ENCODE measurements at regions not wholly inside any gene's neighbourhood (a gene's known extent, or its start where the extent isn't known, plus 50 kb on each side); places are given as distances from the start of the nearest gene placed in this dataset.

- no peak overlapping the region for H2BK12ac ChIP-seq (ENCODE audit: low read depth, low read length)
- FAIRE-seq (no peak), DNase-seq (ENCODE audit: low read depth in 1 of 2, low spot score in 2 of 2) (no peak)
- H3K4me2 ChIP-seq (ENCODE audit: insufficient read depth in 1 of 2, low read depth in 2 of 2, low read length in 2 of 2), result no peak overlapping the region
- no peaks in the 10 kb centered on the region for H3K36me3 ChIP-seq (ENCODE audit: control insufficient read depth in 2 of 4, insufficient read depth in 4 of 4, low read length in 3 of 4)
- no peak overlapping the region for H3K9ac ChIP-seq (replicated peaks in 1 of 4; ENCODE audit: extremely low read depth in 1 of 4, low read depth in 3 of 4, low read length in 3 of 4)
- H4K20me1 ChIP-seq (replicated peaks in 1 of 2; ENCODE audit: control insufficient read depth in 1 of 2, insufficient read depth in 2 of 2, low read length in 2 of 2), result no peaks in the 10 kb centered on the region
- ChIA-PET POLR2A (ENCODE audit: partially characterized antibody) (no interaction called here), CTCF (ENCODE audit: partially characterized antibody) (interaction anchor here (0.6 kb wide), 1 partner anchor 440 kb away, joined by 3 read pairs; no protein-coding TSS in a partner anchor)
- no peak overlapping the region for H2BK120ac ChIP-seq (replicated peaks; ENCODE audit: low read depth, low read length)
- TF ChIP-seq KDM1A (IDR thresholded peaks at IDR 0.05; ENCODE audit: borderline replicate concordance, low read length) (no peak), ATF3 (IDR thresholded peaks at IDR 0.05; ENCODE audit: insufficient read depth, low read depth, low read length) (no peak), CREB1 (IDR thresholded peaks at IDR 0.05) (no peak), MAFK (IDR thresholded peaks at IDR 0.05; ENCODE audit: low read depth, low read length) (no peak), TAF7 (optimal IDR thresholded peaks at IDR 0.05; ENCODE audit: borderline replicate concordance, low read depth, low read length) (no peak), CEBPB (IDR thresholded peaks at IDR 0.05; ENCODE audit: low read depth, low read length) (no peak), POU5F1 (IDR thresholded peaks at IDR 0.05; ENCODE audit: low read depth, low read length) (no peak), ZNF274 (IDR thresholded peaks at IDR 0.05; ENCODE audit: borderline replicate concordance, extremely low read depth, low read length) (no peak)
- no peak overlapping the region for H2BK15ac ChIP-seq (ENCODE audit: low read length)
- H4K91ac ChIP-seq (replicated peaks; ENCODE audit: insufficient read length, low read length), result no peak overlapping the region
- no peaks in the 10 kb centered on the region for H3K23me2 ChIP-seq (ENCODE audit: low read depth, low read length)
- H3K4me1 ChIP-seq (replicated peaks in 1 of 4; ENCODE audit: control insufficient read depth in 3 of 4, insufficient read depth in 4 of 4, low read length in 3 of 4), result no peaks in the 10 kb centered on the region
- H2BK5ac ChIP-seq (ENCODE audit: low read depth, low read length), result no peak overlapping the region
- H4K8ac ChIP-seq (ENCODE audit: extremely low read depth, insufficient read depth, low read length), result no peak overlapping the region
- no peak overlapping the region for H2BK20ac ChIP-seq (ENCODE audit: low read length)
- H3K56ac ChIP-seq (replicated peaks; ENCODE audit: insufficient read length, low read depth, low read length), result no peak overlapping the region
- H3K18ac ChIP-seq (ENCODE audit: extremely low read depth, low read length), result no peak overlapping the region
- WGBS, 2 experiments (ENCODE audit: extremely low coverage in 1 of 2, insufficient coverage in 1 of 2, insufficient read length in 1 of 2, insufficient replicate concordance in 2 of 2, low coverage in 1 of 2, low lambda C conversion rate in 2 of 2, missing lambda C conversion rate in 1 of 2), result 92% methylated on average over 3 of the region's 3 CpGs; no CpG with 5 or more reads in 1 of the 2 experiments
- H3K9me3 ChIP-seq (ENCODE audit: insufficient read depth in 2 of 2, low read depth in 1 of 2, low read length in 1 of 2), result no peaks in the 10 kb centered on the region
- no peak overlapping the region for H2AFZ ChIP-seq (ENCODE audit: low read length)
- no peaks in the 10 kb centered on the region for H3K79me1 ChIP-seq (ENCODE audit: low read depth, low read length)
- no peaks in the 10 kb centered on the region for H3K79me2 ChIP-seq (ENCODE audit: control insufficient read depth in 1 of 2, insufficient read depth in 2 of 2, low read length in 2 of 2)
- H2AK5ac ChIP-seq (ENCODE audit: low read depth, low read length), result no peak overlapping the region
- H3K4me3 ChIP-seq (ENCODE audit: extremely low read depth in 1 of 4, insufficient read depth in 2 of 4, low read depth in 3 of 4, low read length in 4 of 4), result no peak overlapping the region
- H3K14ac ChIP-seq (ENCODE audit: insufficient read length), result no peak overlapping the region
- H3K27ac ChIP-seq (ENCODE audit: low read depth, low read length), result no peak overlapping the region
- H3K4ac ChIP-seq (replicated peaks; ENCODE audit: insufficient read length, low read depth, low read length), result no peak overlapping the region
- H3K27me3 ChIP-seq (replicated peaks in 1 of 4; ENCODE audit: control insufficient read depth in 3 of 4, extremely low read depth in 1 of 4, insufficient read depth in 3 of 4, low read length in 3 of 4), result no peaks in the 10 kb centered on the region
- H3K23ac ChIP-seq (ENCODE audit: insufficient read length), result no peak overlapping the region
- no peak overlapping the region for H4K5ac ChIP-seq (ENCODE audit: insufficient read length, low read depth, low read length)
Measured at GRCh38 chr12:61823102-61823501, 437.1 kb upstream of the USP15 start.
